ENCODE measurements at regions not wholly inside any gene's neighbourhood (a gene's known extent, or its start where the extent isn't known, plus 50 kb on each side); places are given as distances from the start of the nearest gene placed in this dataset.

DNA sequence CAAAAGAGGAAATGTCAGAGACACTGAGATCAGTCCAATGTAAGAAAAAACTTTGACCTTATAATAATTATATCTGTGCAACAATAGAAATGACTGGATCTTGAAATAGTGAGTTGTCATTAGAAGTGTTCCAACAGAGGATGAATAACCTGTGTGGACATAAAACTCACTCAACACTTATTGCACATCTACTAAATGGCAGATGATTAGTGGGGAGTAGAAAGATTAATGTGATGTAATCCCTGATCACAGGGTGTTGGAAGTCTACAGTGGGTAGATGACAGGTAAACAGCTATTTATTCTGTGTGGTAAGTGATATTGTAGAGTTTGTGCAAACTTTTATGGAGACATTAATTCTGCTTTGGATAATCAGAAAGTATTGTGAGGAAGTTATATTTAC is 177.3 kb upstream of the HMHB1 start:
- TF ChIP-seq, protein P1, sequence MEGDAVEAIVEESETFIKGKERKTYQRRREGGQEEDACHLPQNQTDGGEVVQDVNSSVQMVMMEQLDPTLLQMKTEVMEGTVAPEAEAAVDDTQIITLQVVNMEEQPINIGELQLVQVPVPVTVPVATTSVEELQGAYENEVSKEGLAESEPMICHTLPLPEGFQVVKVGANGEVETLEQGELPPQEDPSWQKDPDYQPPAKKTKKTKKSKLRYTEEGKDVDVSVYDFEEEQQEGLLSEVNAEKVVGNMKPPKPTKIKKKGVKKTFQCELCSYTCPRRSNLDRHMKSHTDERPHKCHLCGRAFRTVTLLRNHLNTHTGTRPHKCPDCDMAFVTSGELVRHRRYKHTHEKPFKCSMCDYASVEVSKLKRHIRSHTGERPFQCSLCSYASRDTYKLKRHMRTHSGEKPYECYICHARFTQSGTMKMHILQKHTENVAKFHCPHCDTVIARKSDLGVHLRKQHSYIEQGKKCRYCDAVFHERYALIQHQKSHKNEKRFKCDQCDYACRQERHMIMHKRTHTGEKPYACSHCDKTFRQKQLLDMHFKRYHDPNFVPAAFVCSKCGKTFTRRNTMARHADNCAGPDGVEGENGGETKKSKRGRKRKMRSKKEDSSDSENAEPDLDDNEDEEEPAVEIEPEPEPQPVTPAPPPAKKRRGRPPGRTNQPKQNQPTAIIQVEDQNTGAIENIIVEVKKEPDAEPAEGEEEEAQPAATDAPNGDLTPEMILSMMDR (IDR thresholded peaks at IDR 0.05): no peak
- no peak for TF ChIP-seq POLR2A (IDR thresholded peaks at IDR 0.05)

Measured in heart left ventricle (tissue), 13 donors.